T47D (cell line): ENCODE measurements at regions not wholly inside any gene's neighbourhood (a gene's known extent, or its start where the extent isn't known, plus 50 kb on each side); places are given as distances from the start of the nearest gene placed in this dataset.
"Not testable (repeated sequence)": the region's sequence is repeated elsewhere in the genome, so short reads cannot be mapped to it uniquely, and the experiment has no call there.

Experiments
- DNase-seq, 2 experiments: peaks; one replicate each; pipeline versions ENCODE4 v3.0.0 to v3.0.0-alpha.2; 2011 to 2012; ENCODE audit warnings: low read depth in 1 of 2, low spot score in 1 of 2
- JUND ChIP-seq: IDR thresholded peaks from 2 replicates; pipeline ENCODE4 v1.6.1; 2012; ENCODE audit warnings: low read depth
- in situ Hi-C: cut with HindIII; loops from 2 replicates; pipeline ENCODE4 v1.10.0; 2016; ENCODE audit warnings: low sequenced_read_pairs, low pct_unique_long_range_greater_than_20kb

DNA sequence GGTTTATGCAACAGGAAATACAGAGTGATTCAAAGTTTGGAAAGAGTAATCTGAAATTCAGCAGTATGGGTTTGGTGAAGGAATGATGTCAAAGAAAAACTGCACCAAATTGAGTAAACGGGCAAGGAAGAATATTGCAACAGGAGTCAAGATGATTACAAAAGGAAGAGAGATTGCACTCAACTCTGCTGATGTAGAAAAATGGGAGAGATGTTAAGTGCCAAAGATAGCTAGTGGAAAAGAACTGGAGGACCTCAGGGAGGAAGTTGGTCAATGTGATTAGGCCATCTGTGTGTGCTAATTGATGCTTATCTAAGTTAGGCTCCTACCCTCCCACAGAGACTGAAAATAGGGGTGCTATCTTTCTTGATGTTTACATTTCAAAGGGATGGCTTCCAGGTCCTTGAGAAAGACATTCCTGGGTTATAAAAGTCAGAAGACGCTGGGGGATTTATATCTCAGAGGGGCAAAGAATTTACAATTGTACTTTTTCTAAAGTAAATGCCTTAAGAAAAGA lies 167.4 kb upstream of the FAM47A start:
- in situ Hi-C loops: no loop called here
- no peak for TF ChIP-seq JUND

DNA sequence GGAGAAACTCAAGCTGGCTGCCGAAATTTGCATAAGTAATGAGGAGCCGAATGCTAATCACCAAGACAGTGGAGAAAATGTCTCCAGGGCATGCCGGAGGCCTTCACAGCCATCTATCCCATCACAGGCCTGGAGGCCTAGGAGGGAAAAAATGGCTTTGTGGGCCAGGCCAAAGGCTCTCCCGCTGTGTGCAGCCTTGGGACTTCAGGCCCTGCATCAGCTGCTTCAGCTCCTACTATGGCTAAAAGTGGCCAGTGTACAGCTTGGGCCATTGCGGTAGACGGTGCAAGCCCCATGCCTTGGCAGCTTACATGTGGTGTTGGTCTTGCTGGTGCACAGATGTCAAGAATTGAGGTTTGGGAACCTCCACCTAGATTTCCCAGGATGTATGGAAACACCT lies 162.6 kb upstream of the FAM47A start:
- no peak for TF ChIP-seq JUND
- in situ Hi-C loops: no loop called here
- no peak for DNase-seq

More for the DNA sequence above, 167.4 kb upstream of the FAM47A start:
- DNase-seq: no peak

DNA sequence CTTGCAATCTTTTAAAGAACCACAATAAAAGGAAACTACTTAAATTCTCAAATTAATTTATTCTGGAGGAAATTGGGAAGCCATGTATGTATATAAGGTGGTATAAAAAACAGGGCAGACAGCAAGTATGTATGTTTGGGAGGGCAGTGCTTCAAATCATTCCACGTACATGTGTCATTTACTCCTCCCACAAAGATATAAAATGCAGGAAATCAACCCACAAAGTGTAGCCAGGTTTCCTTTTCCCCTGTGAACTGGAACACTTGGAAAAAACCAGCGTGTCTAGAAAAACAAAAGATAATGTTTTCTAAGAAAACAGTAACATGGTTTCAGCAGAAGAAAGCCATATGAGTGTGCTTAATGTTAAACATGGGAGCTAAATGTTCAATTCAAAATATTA lies 156.7 kb upstream of the FAM47A start:
- no peak for DNase-seq
- in situ Hi-C loops: no loop called here
- no peak for TF ChIP-seq JUND

DNA sequence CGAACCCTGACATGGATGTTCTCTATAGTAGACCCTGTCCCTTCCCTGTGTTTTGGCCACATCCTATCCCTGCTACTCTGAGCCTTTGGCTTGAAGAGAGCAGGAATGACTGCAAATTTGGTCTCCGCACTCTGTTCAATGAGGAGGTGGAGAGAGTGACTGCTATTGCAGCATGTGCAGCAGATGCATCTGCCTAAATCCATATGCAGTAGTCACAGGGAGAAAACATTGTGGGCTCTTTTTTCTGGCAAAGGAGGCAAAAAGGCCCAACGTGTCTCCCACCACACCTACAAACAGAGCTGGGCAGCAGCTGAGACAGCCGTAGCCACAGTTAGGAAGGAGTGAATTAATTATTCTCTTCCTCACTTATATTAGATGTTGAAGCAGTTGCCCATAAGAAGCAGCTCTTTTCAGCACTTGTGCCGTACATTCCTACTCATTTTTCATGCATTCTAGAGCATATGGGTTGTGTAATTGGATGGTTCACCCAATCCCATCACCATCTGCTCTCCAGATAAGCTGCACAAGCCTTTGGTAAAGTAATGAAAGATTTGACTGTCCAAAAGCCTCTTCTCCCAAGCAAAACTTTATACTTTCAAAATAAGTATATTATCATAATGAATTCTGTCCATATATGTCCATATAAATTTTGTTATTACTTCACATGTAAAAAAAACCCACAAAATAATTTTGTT lies 147.9 kb upstream of the FAM47A start:
- TF ChIP-seq JUND: no peak
- DNase-seq: no peak

DNA sequence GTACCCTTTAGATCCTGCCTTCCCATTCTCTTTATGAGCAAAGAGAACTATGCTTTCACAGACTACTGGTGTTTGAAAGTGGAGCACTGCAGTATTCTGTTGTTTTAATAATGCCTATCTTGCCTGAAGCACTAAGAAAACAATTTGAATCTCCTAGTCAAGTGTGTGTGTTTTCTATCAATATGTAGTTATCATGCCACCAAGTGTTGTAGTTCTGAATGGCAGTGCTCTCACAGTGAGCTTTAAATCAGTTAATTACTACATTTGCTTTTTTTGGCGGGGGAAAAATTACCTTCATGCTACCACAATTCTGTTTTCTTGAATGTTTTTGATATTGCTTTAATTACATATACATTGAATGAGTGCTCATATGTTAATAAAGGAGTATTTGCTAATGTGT lies 143.6 kb upstream of the FAM47A start:
- in situ Hi-C loops: no loop called here
- TF ChIP-seq JUND: no peak
- DNase-seq: peak in 1 of 2 experiments; percentile 42

More for the DNA sequence above, 147.9 kb upstream of the FAM47A start:
- in situ Hi-C loops: no loop called here

GRCh38 chrX:34270434-34270833 lies 138.3 kb upstream of the FAM47A start:
- in situ Hi-C loops: no loop called here
- DNase-seq: no peak
- no peak for TF ChIP-seq JUND

GRCh38 chrX:34238896-34239295 lies 106.8 kb upstream of the FAM47A start:
- DNase-seq: no peak
- in situ Hi-C loops: no loop called here
- no peak for TF ChIP-seq JUND

- DNase-seq, in situ Hi-C loops: not testable (repeated sequence)
Observed at GRCh38 chrX:34230156-34230555, 98.0 kb upstream of the FAM47A start.

DNA sequence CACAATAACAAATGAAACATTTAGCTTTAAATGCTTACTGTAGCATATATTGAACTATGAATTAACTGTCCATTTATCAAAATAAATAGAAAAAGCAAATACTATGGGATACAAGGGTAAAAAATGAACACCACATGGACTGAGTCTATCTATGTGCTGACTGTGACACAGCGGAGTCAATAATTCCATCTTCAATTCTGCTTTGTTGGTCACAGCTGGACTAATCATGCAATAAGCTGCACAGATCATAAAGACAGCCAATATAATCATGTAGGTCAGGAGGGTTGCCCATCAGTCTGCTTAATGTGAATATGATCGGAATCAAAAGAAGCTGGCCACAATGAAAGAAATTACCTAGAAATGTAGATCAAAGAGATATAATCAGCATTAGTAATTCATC lies 95.7 kb upstream of the FAM47A start:
- in situ Hi-C loops: no loop called here
- no peak for TF ChIP-seq JUND
- no peak for DNase-seq

GRCh38 chrX:34223574-34223973 lies 91.5 kb upstream of the FAM47A start:
- in situ Hi-C loops: no loop called here
- no peak for TF ChIP-seq JUND
- no peak for DNase-seq

DNA sequence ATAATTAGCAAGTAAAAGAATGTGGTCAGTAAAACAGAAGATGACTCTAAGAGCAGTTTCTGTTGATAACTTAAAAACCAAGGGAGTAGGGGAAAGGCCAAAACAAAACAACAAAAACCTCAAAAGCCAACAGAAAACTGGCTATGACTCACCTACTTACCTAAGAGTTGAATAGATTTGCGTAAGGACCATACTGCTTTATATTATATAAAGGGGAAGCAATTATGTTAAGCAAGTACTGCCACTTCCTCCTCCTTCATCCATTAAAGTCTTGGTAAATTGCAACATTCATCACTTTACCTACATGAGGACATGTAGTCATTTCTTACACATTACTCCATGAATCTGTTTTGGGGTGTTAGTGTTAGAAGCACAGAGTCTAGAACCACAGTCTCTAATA lies 85.9 kb upstream of the FAM47A start:
- in situ Hi-C loops: no loop called here
- TF ChIP-seq JUND: no peak
- DNase-seq: no peak

GRCh38 chrX:34197946-34198345 lies 65.8 kb upstream of the FAM47A start:
- DNase-seq: peak in 1 of 2 experiments; percentile 42
- TF ChIP-seq JUND: no peak
- in situ Hi-C loops: no loop called here
